ENCODE measurements at regions not wholly inside any gene's neighbourhood (a gene's known extent, or its start where the extent isn't known, plus 50 kb on each side); places are given as distances from the start of the nearest gene placed in this dataset.

DNA sequence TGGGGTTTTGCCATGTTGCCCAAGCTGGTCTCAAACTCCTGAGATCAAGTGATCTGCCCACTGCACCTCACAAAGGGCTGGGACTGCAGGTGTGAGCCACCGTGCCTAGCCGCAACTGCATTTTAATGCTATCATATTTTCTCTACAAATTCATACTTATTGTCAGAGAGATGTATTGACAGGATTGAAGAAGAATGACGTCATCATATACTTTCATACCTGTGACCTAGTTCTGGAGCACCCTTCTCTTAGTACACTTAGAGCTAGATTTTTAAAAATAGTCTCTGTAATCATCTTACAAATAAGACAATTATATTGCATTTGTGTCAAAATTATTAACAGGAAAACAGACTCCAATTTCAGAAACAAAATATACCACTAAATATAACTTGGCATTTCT, 242.8 kb upstream of the PDZRN3 start:
- Histone ChIP-seq H3K9me3 (ENCODE audit: low read length) (no peaks in the 10 kb centered on the region), H3K4me3 (ENCODE audit: low read depth, low read length, poor library complexity, severe bottlenecking) (no peak overlapping the region), H3K27ac (ENCODE audit: low read depth, low read length, poor library complexity, severe bottlenecking) (no peak overlapping the region), H3K79me2 (ENCODE audit: insufficient read depth, low read length) (no peaks in the 10 kb centered on the region), H3K36me3 (ENCODE audit: insufficient read depth, low read length) (no peaks in the 10 kb centered on the region), H3K9me2 (ENCODE audit: low read depth, low read length) (no peaks in the 10 kb centered on the region), H3F3A (ENCODE audit: insufficient read depth, low read length) (no peaks in the 10 kb centered on the region), H4K20me1 (ENCODE audit: insufficient read depth, low read length) (no peaks in the 10 kb centered on the region), H3K4me1 (ENCODE audit: insufficient read depth, low read length, severe bottlenecking) (no peaks in the 10 kb centered on the region), H2AFZ (ENCODE audit: low read length) (no peak overlapping the region), H3K27me3 (ENCODE audit: insufficient read depth, low read length) (no peaks in the 10 kb centered on the region), H3K4me2 (ENCODE audit: low read length) (no peak overlapping the region), H3K9ac (ENCODE audit: low read length) (no peak overlapping the region)
- TF ChIP-seq, protein P1, sequence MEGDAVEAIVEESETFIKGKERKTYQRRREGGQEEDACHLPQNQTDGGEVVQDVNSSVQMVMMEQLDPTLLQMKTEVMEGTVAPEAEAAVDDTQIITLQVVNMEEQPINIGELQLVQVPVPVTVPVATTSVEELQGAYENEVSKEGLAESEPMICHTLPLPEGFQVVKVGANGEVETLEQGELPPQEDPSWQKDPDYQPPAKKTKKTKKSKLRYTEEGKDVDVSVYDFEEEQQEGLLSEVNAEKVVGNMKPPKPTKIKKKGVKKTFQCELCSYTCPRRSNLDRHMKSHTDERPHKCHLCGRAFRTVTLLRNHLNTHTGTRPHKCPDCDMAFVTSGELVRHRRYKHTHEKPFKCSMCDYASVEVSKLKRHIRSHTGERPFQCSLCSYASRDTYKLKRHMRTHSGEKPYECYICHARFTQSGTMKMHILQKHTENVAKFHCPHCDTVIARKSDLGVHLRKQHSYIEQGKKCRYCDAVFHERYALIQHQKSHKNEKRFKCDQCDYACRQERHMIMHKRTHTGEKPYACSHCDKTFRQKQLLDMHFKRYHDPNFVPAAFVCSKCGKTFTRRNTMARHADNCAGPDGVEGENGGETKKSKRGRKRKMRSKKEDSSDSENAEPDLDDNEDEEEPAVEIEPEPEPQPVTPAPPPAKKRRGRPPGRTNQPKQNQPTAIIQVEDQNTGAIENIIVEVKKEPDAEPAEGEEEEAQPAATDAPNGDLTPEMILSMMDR (IDR thresholded peaks at IDR 0.05; ENCODE audit: low read length): no peak
- no peak for TF ChIP-seq EZH2 (IDR thresholded peaks at IDR 0.05; ENCODE audit: borderline replicate concordance, low read length)

- H3K4me1 ChIP-seq (ENCODE audit: insufficient read depth, low read length, severe bottlenecking): no peaks in the 10 kb centered on the region
- H3K9me2 ChIP-seq (ENCODE audit: low read depth, low read length): no peaks in the 10 kb centered on the region
- H3K27me3 ChIP-seq (ENCODE audit: insufficient read depth, low read length): no peaks in the 10 kb centered on the region
- H3K27ac ChIP-seq (ENCODE audit: low read depth, low read length, poor library complexity, severe bottlenecking): no peak overlapping the region
- no peak overlapping the region for H3K4me2 ChIP-seq (ENCODE audit: low read length)
- no peak overlapping the region for H3K9ac ChIP-seq (ENCODE audit: low read length)
- no peaks in the 10 kb centered on the region for H3F3A ChIP-seq (ENCODE audit: insufficient read depth, low read length)
- H2AFZ ChIP-seq (ENCODE audit: low read length): no peak overlapping the region
- no peak overlapping the region for H3K4me3 ChIP-seq (ENCODE audit: low read depth, low read length, poor library complexity, severe bottlenecking)
- H3K9me3 ChIP-seq (ENCODE audit: low read length): no peaks in the 10 kb centered on the region
- TF ChIP-seq EZH2 (IDR thresholded peaks at IDR 0.05; ENCODE audit: borderline replicate concordance, low read length): no peak
- TF ChIP-seq, protein P1 (IDR thresholded peaks at IDR 0.05; ENCODE audit: low read length): no peak
- H3K79me2 ChIP-seq (ENCODE audit: insufficient read depth, low read length): no peaks in the 10 kb centered on the region
- H3K36me3 ChIP-seq (ENCODE audit: insufficient read depth, low read length): no peaks in the 10 kb centered on the region
- no peaks in the 10 kb centered on the region for H4K20me1 ChIP-seq (ENCODE audit: insufficient read depth, low read length)
Measured at GRCh38 chr3:73866846-73867245, 242.1 kb upstream of the PDZRN3 start.

- H3K4me1 ChIP-seq (ENCODE audit: insufficient read depth, low read length, severe bottlenecking): no peaks in the 10 kb centered on the region
- H3K27me3 ChIP-seq (ENCODE audit: insufficient read depth, low read length): no peaks in the 10 kb centered on the region
- no peaks in the 10 kb centered on the region for H3F3A ChIP-seq (ENCODE audit: insufficient read depth, low read length)
- no peaks in the 10 kb centered on the region for H3K36me3 ChIP-seq (ENCODE audit: insufficient read depth, low read length)
- H2AFZ ChIP-seq (ENCODE audit: low read length): no peak overlapping the region
- H3K9me2 ChIP-seq (ENCODE audit: low read depth, low read length): no peaks in the 10 kb centered on the region
- H4K20me1 ChIP-seq (ENCODE audit: insufficient read depth, low read length): no peaks in the 10 kb centered on the region
- H3K4me3 ChIP-seq (ENCODE audit: low read depth, low read length, poor library complexity, severe bottlenecking): no peak overlapping the region
- TF ChIP-seq, protein P1 (IDR thresholded peaks at IDR 0.05; ENCODE audit: low read length): no peak
- no peak for TF ChIP-seq EZH2 (IDR thresholded peaks at IDR 0.05; ENCODE audit: borderline replicate concordance, low read length)
- H3K79me2 ChIP-seq (ENCODE audit: insufficient read depth, low read length): no peaks in the 10 kb centered on the region
- H3K27ac ChIP-seq (ENCODE audit: low read depth, low read length, poor library complexity, severe bottlenecking): no peak overlapping the region
- H3K9ac ChIP-seq (ENCODE audit: low read length): no peak overlapping the region
- no peaks in the 10 kb centered on the region for H3K9me3 ChIP-seq (ENCODE audit: low read length)
- H3K4me2 ChIP-seq (ENCODE audit: low read length): no peak overlapping the region
Measured at GRCh38 chr3:73863546-73864079, 238.9 kb upstream of the PDZRN3 start.
